ENCODE measurements at regions not wholly inside any gene's neighbourhood (a gene's known extent, or its start where the extent isn't known, plus 50 kb on each side); places are given as distances from the start of the nearest gene placed in this dataset.
"Not testable (repeated sequence)": the region's sequence is repeated elsewhere in the genome, so short reads cannot be mapped to it uniquely, and the experiment has no call there.

DNA sequence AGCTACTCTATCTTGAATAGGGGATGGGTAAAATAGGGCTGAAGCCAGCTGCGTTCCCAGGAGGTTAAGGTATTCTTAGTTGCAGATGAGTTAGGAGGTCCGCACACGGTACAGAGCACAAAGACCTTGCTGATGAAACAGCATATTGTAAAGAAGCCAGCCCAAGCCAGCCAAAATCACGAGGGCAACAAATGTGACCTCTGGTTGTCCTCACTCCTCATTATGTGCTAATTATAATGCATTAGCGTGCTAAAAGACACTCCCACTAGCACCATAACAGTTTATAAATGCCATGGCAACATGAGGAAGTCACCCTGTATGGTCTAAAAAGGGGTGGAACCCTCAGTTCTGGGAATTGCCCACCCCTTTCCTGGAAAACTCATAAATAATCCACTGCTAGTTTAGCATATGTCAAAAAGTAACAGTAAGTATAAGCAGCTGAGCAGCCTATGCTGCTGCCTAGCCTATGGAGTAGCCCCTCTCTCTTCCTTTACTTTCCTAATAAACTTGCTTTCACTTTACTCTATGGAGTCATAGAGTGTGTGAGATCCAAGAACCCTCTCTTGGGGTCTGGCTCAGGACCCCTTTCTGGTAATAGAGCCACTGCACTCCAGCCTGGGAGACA, 98.9 kb upstream of the NOX4 start:
- TF ChIP-seq POLR2AphosphoS5 (IDR thresholded peaks at IDR 0.05); EZH2 (IDR thresholded peaks at IDR 0.05; ENCODE audit: borderline replicate concordance, insufficient read depth, low read length, poor library complexity, severe bottlenecking); MXI1 (conservative IDR thresholded peaks at IDR 0.05; ENCODE audit: poor library complexity, severe bottlenecking): not testable (repeated sequence)
- TF ChIP-seq, protein P1, sequence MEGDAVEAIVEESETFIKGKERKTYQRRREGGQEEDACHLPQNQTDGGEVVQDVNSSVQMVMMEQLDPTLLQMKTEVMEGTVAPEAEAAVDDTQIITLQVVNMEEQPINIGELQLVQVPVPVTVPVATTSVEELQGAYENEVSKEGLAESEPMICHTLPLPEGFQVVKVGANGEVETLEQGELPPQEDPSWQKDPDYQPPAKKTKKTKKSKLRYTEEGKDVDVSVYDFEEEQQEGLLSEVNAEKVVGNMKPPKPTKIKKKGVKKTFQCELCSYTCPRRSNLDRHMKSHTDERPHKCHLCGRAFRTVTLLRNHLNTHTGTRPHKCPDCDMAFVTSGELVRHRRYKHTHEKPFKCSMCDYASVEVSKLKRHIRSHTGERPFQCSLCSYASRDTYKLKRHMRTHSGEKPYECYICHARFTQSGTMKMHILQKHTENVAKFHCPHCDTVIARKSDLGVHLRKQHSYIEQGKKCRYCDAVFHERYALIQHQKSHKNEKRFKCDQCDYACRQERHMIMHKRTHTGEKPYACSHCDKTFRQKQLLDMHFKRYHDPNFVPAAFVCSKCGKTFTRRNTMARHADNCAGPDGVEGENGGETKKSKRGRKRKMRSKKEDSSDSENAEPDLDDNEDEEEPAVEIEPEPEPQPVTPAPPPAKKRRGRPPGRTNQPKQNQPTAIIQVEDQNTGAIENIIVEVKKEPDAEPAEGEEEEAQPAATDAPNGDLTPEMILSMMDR (IDR thresholded peaks at IDR 0.05; ENCODE audit: poor library complexity, severe bottlenecking): not testable (repeated sequence)
- TF ChIP-seq, protein P2, sequence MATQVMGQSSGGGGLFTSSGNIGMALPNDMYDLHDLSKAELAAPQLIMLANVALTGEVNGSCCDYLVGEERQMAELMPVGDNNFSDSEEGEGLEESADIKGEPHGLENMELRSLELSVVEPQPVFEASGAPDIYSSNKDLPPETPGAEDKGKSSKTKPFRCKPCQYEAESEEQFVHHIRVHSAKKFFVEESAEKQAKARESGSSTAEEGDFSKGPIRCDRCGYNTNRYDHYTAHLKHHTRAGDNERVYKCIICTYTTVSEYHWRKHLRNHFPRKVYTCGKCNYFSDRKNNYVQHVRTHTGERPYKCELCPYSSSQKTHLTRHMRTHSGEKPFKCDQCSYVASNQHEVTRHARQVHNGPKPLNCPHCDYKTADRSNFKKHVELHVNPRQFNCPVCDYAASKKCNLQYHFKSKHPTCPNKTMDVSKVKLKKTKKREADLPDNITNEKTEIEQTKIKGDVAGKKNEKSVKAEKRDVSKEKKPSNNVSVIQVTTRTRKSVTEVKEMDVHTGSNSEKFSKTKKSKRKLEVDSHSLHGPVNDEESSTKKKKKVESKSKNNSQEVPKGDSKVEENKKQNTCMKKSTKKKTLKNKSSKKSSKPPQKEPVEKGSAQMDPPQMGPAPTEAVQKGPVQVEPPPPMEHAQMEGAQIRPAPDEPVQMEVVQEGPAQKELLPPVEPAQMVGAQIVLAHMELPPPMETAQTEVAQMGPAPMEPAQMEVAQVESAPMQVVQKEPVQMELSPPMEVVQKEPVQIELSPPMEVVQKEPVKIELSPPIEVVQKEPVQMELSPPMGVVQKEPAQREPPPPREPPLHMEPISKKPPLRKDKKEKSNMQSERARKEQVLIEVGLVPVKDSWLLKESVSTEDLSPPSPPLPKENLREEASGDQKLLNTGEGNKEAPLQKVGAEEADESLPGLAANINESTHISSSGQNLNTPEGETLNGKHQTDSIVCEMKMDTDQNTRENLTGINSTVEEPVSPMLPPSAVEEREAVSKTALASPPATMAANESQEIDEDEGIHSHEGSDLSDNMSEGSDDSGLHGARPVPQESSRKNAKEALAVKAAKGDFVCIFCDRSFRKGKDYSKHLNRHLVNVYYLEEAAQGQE (IDR thresholded peaks at IDR 0.05; ENCODE audit: borderline replicate concordance): not testable (repeated sequence)

Measured in neural cell (in vitro differentiated cells).